Mesodermal cell (in vitro differentiated cells): ENCODE measurements at regions not wholly inside any gene's neighbourhood (a gene's known extent, or its start where the extent isn't known, plus 50 kb on each side); places are given as distances from the start of the nearest gene placed in this dataset.

Experiments used
- H3K27ac ChIP-seq: 2 replicates; pipeline ENCODE4 v1.7.0; 2013; ENCODE audit warnings: mild to moderate bottlenecking, low read depth, low read length, moderate library complexity; ENCODE audit not compliant: severe bottlenecking
- H3K36me3 ChIP-seq: 2 replicates; pipeline ENCODE4 v1.7.1; 2013; ENCODE audit warnings: mild to moderate bottlenecking, low read length, moderate library complexity; ENCODE audit not compliant: control insufficient read depth, insufficient read depth
- H3K4me1 ChIP-seq: one replicate; pipeline ENCODE4 v1.7.1; 2013; ENCODE audit warnings: mild to moderate bottlenecking, low read length; ENCODE audit not compliant: insufficient read depth, control insufficient read depth, poor library complexity, severe bottlenecking
- H3K4me3 ChIP-seq: 2 replicates; pipeline ENCODE4 v1.7.0; 2013; ENCODE audit warnings: low read length, control low read depth, mild to moderate bottlenecking; ENCODE audit not compliant: insufficient read depth, poor library complexity, severe bottlenecking; ENCODE audit errors: extremely low read depth
- H3K9me3 ChIP-seq: 2 replicates; pipeline ENCODE4 v1.7.1; 2013; ENCODE audit warnings: mild to moderate bottlenecking, low read length, moderate library complexity; ENCODE audit not compliant: control insufficient read depth
- WGBS, 2 experiments: methylation state at CpG; one replicate each; pipeline ENCODE4 v1.1.5; 2013; ENCODE audit warnings: missing lambda C conversion rate in 2 of 2; ENCODE audit not compliant: insufficient coverage in 2 of 2; 5-methylcytosine and 5-hydroxymethylcytosine counted together

GRCh38 chr22:47299211-47299862, 536.9 kb downstream of the TBC1D22A start:
- Histone ChIP-seq H3K27ac (no peak overlapping the region), H3K4me3 (no peak overlapping the region), H3K4me1 (no peaks in the 10 kb centered on the region), H3K9me3 (peaks cover 72% of the 10 kb centered on the region), H3K36me3 (no peaks in the 10 kb centered on the region)
- 73 to 79% methylated on average over 10 to 17 of the region's 18 CpGs for WGBS, 2 experiments

GRCh38 chr22:47298017-47298785, 535.8 kb downstream of the TBC1D22A start:
- Histone ChIP-seq H3K4me3 (no peak overlapping the region), H3K4me1 (no peaks in the 10 kb centered on the region), H3K36me3 (no peaks in the 10 kb centered on the region), H3K27ac (no peak overlapping the region), H3K9me3 (peaks cover 67% of the 10 kb centered on the region)
- WGBS, 2 experiments, result 71 to 76% methylated on average over 2 to 9 of the region's 10 CpGs

GRCh38 chr22:47297261-47298016, 535.0 kb downstream of the TBC1D22A start:
- Histone ChIP-seq H3K27ac (no peak overlapping the region), H3K4me3 (no peak overlapping the region), H3K36me3 (no peaks in the 10 kb centered on the region), H3K4me1 (no peaks in the 10 kb centered on the region), H3K9me3 (peaks cover 70% of the 10 kb centered on the region)
- 75 to 82% methylated on average over 12 to 16 of the region's 20 CpGs for WGBS, 2 experiments

- WGBS, 2 experiments, result 77 to 79% methylated on average over 18 to 21 of the region's 25 CpGs
- Histone ChIP-seq H3K27ac (no peak overlapping the region), H3K4me3 (no peak overlapping the region), H3K36me3 (no peaks in the 10 kb centered on the region), H3K9me3 (peaks cover 78% of the 10 kb centered on the region), H3K4me1 (no peaks in the 10 kb centered on the region)
Observed at GRCh38 chr22:47296405-47297260, 534.2 kb downstream of the TBC1D22A start.

- peaks cover 82% of the 10 kb centered on the region for H3K9me3 ChIP-seq
- H3K27ac ChIP-seq, result no peak overlapping the region
- WGBS, 2 experiments, result 84 to 87% methylated on average over 7 to 8 of the region's 10 CpGs
- H3K4me1 ChIP-seq, result no peaks in the 10 kb centered on the region
- no peak overlapping the region for H3K4me3 ChIP-seq
- no peaks in the 10 kb centered on the region for H3K36me3 ChIP-seq
Observed at GRCh38 chr22:47295982-47296381, 533.5 kb downstream of the TBC1D22A start.

- H3K27ac ChIP-seq, result no peak overlapping the region
- WGBS, 2 experiments, result 72 to 79% methylated on average over 18 to 20 of the region's 21 CpGs
- no peaks in the 10 kb centered on the region for H3K36me3 ChIP-seq
- peaks cover 82% of the 10 kb centered on the region for H3K9me3 ChIP-seq
- no peaks in the 10 kb centered on the region for H3K4me1 ChIP-seq
- H3K4me3 ChIP-seq, result no peak overlapping the region
Observed at GRCh38 chr22:47295226-47295901, 532.9 kb downstream of the TBC1D22A start.

GRCh38 chr22:47294576-47294975, 532.1 kb downstream of the TBC1D22A start:
- 28 to 29% methylated on average over 5 of the region's 5 CpGs for WGBS, 2 experiments
- no peaks in the 10 kb centered on the region for H3K36me3 ChIP-seq
- no peak overlapping the region for H3K4me3 ChIP-seq
- no peak overlapping the region for H3K27ac ChIP-seq
- peaks cover 82% of the 10 kb centered on the region for H3K9me3 ChIP-seq
- no peaks in the 10 kb centered on the region for H3K4me1 ChIP-seq

GRCh38 chr22:47294222-47294532, 531.7 kb downstream of the TBC1D22A start:
- no peak overlapping the region for H3K4me3 ChIP-seq
- H3K4me1 ChIP-seq, result no peaks in the 10 kb centered on the region
- 59 to 62% methylated on average over 5 to 6 of the region's 6 CpGs for WGBS, 2 experiments
- H3K27ac ChIP-seq, result no peak overlapping the region
- H3K36me3 ChIP-seq, result no peaks in the 10 kb centered on the region
- peaks cover 85% of the 10 kb centered on the region for H3K9me3 ChIP-seq

- 73% methylated on average over 16 to 17 of the region's 18 CpGs for whole genome bisulfite sequencing, 2 experiments
- H3K4me1 ChIP-seq, result no peaks in the 10 kb centered on the region
- H3K4me3 ChIP-seq, result no peak overlapping the region
- no peak overlapping the region for H3K27ac ChIP-seq
- no peaks in the 10 kb centered on the region for H3K36me3 ChIP-seq
- peaks cover 85% of the 10 kb centered on the region for H3K9me3 ChIP-seq
Observed at GRCh38 chr22:47293368-47294221, 531.1 kb downstream of the TBC1D22A start.
